ENCODE measurements at regions not wholly inside any gene's neighbourhood (a gene's known extent, or its start where the extent isn't known, plus 50 kb on each side); places are given as distances from the start of the nearest gene placed in this dataset.

- no peak for TF ChIP-seq SP1 (IDR thresholded peaks at IDR 0.05; ENCODE audit: low read depth, low read length)
- no peak for TF ChIP-seq POLR2AphosphoS5 (IDR thresholded peaks at IDR 0.05; ENCODE audit: low read depth, low read length)
- no peak for TF ChIP-seq ATF3 (IDR thresholded peaks at IDR 0.05; ENCODE audit: insufficient read depth, low read depth, low read length)
- TF ChIP-seq CTCF (IDR thresholded peaks at IDR 0.05; ENCODE audit: control extremely low read depth in 1 of 3, insufficient read depth in 1 of 3, low read depth in 1 of 3, low read length in 3 of 3) = no peak
- TF ChIP-seq CBX5 (IDR thresholded peaks at IDR 0.05; ENCODE audit: low read depth, low read length) = no peak
These were observed 639.7 kb upstream of the NR2F2 start for GRCh38 chr15:95690631-95691340.

All from H1 (cell line).